ENCODE measurements at regions not wholly inside any gene's neighbourhood (a gene's known extent, or its start where the extent isn't known, plus 50 kb on each side); places are given as distances from the start of the nearest gene placed in this dataset.
"Not testable (repeated sequence)": the region's sequence is repeated elsewhere in the genome, so short reads cannot be mapped to it uniquely, and the experiment has no call there.

DNA sequence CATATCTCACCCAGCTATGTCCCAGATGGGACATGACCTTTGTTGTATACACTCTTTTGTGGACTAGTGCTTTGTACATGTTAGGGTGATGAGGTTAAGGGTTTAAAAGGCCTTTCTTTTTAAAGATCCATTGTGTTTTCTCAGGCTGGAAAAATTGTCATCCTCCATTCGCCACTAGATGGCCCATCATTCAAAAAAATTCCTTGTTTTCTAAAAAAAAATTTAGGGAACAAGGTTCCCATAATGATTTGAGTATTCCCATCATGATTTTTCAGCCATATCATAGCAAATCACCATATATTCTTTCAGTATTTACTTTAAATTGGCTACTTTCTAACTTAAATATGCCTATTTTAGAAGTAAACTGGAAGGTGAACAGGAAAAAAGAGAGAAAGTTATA, 91.9 kb upstream of the TMEM164 start:
- Histone ChIP-seq H3K27ac (no peak overlapping the region), H3K4me3 (replicated peaks in 1 of 3) (no peak overlapping the region), H3K36me3 (no peaks in the 10 kb centered on the region), H3K27me3 (no peaks in the 10 kb centered on the region), H3K4me1 (no peaks in the 10 kb centered on the region), H3K9me3 (no peaks in the 10 kb centered on the region)
- TF ChIP-seq, protein P1, sequence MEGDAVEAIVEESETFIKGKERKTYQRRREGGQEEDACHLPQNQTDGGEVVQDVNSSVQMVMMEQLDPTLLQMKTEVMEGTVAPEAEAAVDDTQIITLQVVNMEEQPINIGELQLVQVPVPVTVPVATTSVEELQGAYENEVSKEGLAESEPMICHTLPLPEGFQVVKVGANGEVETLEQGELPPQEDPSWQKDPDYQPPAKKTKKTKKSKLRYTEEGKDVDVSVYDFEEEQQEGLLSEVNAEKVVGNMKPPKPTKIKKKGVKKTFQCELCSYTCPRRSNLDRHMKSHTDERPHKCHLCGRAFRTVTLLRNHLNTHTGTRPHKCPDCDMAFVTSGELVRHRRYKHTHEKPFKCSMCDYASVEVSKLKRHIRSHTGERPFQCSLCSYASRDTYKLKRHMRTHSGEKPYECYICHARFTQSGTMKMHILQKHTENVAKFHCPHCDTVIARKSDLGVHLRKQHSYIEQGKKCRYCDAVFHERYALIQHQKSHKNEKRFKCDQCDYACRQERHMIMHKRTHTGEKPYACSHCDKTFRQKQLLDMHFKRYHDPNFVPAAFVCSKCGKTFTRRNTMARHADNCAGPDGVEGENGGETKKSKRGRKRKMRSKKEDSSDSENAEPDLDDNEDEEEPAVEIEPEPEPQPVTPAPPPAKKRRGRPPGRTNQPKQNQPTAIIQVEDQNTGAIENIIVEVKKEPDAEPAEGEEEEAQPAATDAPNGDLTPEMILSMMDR (IDR thresholded peaks at IDR 0.05), result peak in 5 of 6 experiments; percentile 9 to 55 (median 45)
- no peak for TF ChIP-seq POLR2A (IDR thresholded peaks at IDR 0.05)
- WGBS, 2 donors, result 12 to 16% methylated on average over 1 of the region's 1 CpG
- intact Hi-C loops (cut with DNase I), result loop anchor here (10.0 kb wide), 2 partner anchors 234 to 504 kb away; no protein-coding TSS in a partner anchor
- no peak for DNase-seq

- not testable (repeated sequence) for H3K36me3 ChIP-seq; H3K27me3 ChIP-seq; H3K9me3 ChIP-seq; H3K4me3 ChIP-seq (replicated peaks in 1 of 3); DNase-seq; H3K4me1 ChIP-seq; H3K27ac ChIP-seq
- 74 to 92% methylated on average over 1 to 2 of the region's 2 CpGs for WGBS, 2 donors
- intact Hi-C loops (cut with DNase I), result loop anchor here (10.0 kb wide), 2 partner anchors 232 to 502 kb away; no protein-coding TSS in a partner anchor
These were observed 89.9 kb upstream of the TMEM164 start for GRCh38 chrX:109912993-109913392.

GRCh38 chrX:109914114-109914849, 88.6 kb upstream of the TMEM164 start:
- Histone ChIP-seq H3K4me3 (replicated peaks in 1 of 3) (no peak overlapping the region), H3K27ac (no peak overlapping the region), H3K9me3 (no peaks in the 10 kb centered on the region), H3K4me1 (no peaks in the 10 kb centered on the region), H3K27me3 (no peaks in the 10 kb centered on the region), H3K36me3 (no peaks in the 10 kb centered on the region)
- intact Hi-C loops (cut with DNase I), result loop anchor here (10.0 kb wide), 2 partner anchors 231 to 501 kb away; no protein-coding TSS in a partner anchor
- no peak for DNase-seq
- WGBS, 2 donors, result 93 to 94% methylated on average over 8 of the region's 8 CpGs
- TF ChIP-seq, protein P1 (IDR thresholded peaks at IDR 0.05), result no peak
- no peak for TF ChIP-seq POLR2A (IDR thresholded peaks at IDR 0.05)

GRCh38 chrX:109918753-109919152, 84.2 kb upstream of the TMEM164 start:
- 5 to 11% methylated on average over 1 of the region's 1 CpG for WGBS, 2 donors

DNA sequence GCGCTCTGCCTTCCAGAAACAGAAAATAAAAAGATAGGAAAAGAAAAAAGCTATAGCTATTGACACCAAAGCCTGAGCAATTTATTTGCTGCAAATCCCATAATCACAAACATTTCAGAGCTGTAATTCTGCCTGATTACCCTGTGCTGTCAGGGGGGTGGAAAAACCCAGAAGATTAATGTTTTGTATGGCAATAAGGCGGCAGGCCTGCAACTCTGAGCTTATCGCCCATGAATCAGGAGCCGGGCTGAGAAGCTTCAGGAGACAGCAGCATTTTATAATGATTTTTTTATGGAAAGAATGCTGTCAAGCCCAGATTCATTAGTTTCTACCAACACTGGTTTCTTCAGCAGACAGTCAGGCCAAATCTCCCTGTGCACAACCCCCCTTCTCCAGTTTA, 82.6 kb upstream of the TMEM164 start:
- Histone ChIP-seq H3K4me1 (no peaks in the 10 kb centered on the region), H3K27ac (no peak overlapping the region), H3K36me3 (no peaks in the 10 kb centered on the region), H3K9me3 (no peaks in the 10 kb centered on the region), H3K4me3 (replicated peaks in 1 of 3) (no peak overlapping the region), H3K27me3 (no peaks in the 10 kb centered on the region)
- no peak for TF ChIP-seq POLR2A (IDR thresholded peaks at IDR 0.05)
- TF ChIP-seq, protein P1 (IDR thresholded peaks at IDR 0.05), result no peak
- intact Hi-C loops (cut with DNase I), result no loop called here
- 93 to 96% methylated on average over 4 of the region's 4 CpGs for WGBS, 2 donors
- no peak for DNase-seq

More at GRCh38 chrX:109918753-109919152, 84.2 kb upstream of the TMEM164 start:
- intact Hi-C loops (cut with DNase I), result loop anchor here (10.0 kb wide), 2 partner anchors 226 to 496 kb away; no protein-coding TSS in a partner anchor
- no peaks in the 10 kb centered on the region for H3K4me1 ChIP-seq
- H3K27me3 ChIP-seq, result no peaks in the 10 kb centered on the region
- H3K4me3 ChIP-seq (replicated peaks in 1 of 3), result no peak overlapping the region
- TF ChIP-seq, protein P1 (IDR thresholded peaks at IDR 0.05), result no peak
- no peak for TF ChIP-seq POLR2A (IDR thresholded peaks at IDR 0.05)
- no peak for DNase-seq
- no peaks in the 10 kb centered on the region for H3K9me3 ChIP-seq
- H3K27ac ChIP-seq, result no peak overlapping the region
- no peaks in the 10 kb centered on the region for H3K36me3 ChIP-seq
